CD14-positive monocyte (primary cell): ENCODE measurements at regions not wholly inside any gene's neighbourhood (a gene's known extent, or its start where the extent isn't known, plus 50 kb on each side); places are given as distances from the start of the nearest gene placed in this dataset.

Experiments used
- DNase-seq, 3 donors: peaks; one replicate each; pipeline ENCODE4 v3.0.0-alpha.2; 2011 to 2022
- H2AFZ ChIP-seq: 2 replicates; pipeline ENCODE4 v1.6.0; 2012; ENCODE audit warnings: mild to moderate bottlenecking, low read depth, low read length, inconsistent platforms; ENCODE audit not compliant: insufficient read depth, poor library complexity, severe bottlenecking
- H3K27ac ChIP-seq, 2 donors: 1 replicate in 1 of 2; 2 replicates in 1 of 2; pipeline ENCODE4 v1.5.1; 2012 to 2013; ENCODE audit warnings: low read length in 2 of 2, control low read depth in 1 of 2, inconsistent platforms in 1 of 2, low read depth in 1 of 2, mild to moderate bottlenecking in 1 of 2
- H3K27me3 ChIP-seq, 2 donors: one replicate each; pipeline versions ENCODE4 v1.6.0 to v1.6.1; 2011 to 2013; ENCODE audit warnings: low read length in 2 of 2; ENCODE audit not compliant: control insufficient read depth in 2 of 2, insufficient read depth in 2 of 2
- H3K36me3 ChIP-seq, 2 donors: replicated peaks in 1 of 2; 1 replicate in 1 of 2; 2 replicates in 1 of 2; pipeline versions ENCODE4 v1.5.1 to v1.6.1; 2012 to 2013; ENCODE audit warnings: low read length in 2 of 2, control low read depth in 1 of 2, inconsistent platforms in 1 of 2, mild to moderate bottlenecking in 1 of 2; ENCODE audit not compliant: insufficient read depth in 2 of 2, control insufficient read depth in 1 of 2
- H3K4me1 ChIP-seq, 2 donors: 1 replicate in 1 of 2; 2 replicates in 1 of 2; pipeline versions ENCODE4 v1.5.1 to v1.6.1; 2012 to 2013; ENCODE audit warnings: low read length in 2 of 2, control low read depth in 1 of 2, inconsistent platforms in 1 of 2, mild to moderate bottlenecking in 1 of 2, moderate library complexity in 1 of 2; ENCODE audit not compliant: insufficient read depth in 2 of 2, control insufficient read depth in 1 of 2
- H3K4me2 ChIP-seq: replicated peaks from 2 replicates; pipeline ENCODE3; 2012; ENCODE audit warnings: low read length, moderate library complexity, mild to moderate bottlenecking; ENCODE audit not compliant: poor library complexity, severe bottlenecking; ENCODE audit errors: extremely low read depth
- H3K4me3 ChIP-seq, 3 experiments: fragments of 200-600 bp in 1 of 3; sonication (generic) in 1 of 3; replicated peaks in 1 of 3; 1 replicate in 2 of 3; 2 replicates in 1 of 3; pipeline ENCODE4 v1.5.1; 2011 to 2013; ENCODE audit warnings: low read length in 3 of 3, mild to moderate bottlenecking in 3 of 3, control low read depth in 2 of 3, low read depth in 2 of 3, inconsistent platforms in 1 of 3, moderate library complexity in 1 of 3
- H3K79me2 ChIP-seq: 2 replicates; pipeline ENCODE4 v1.6.0; 2012; ENCODE audit warnings: mild to moderate bottlenecking, control low read depth, inconsistent platforms, low read length, moderate library complexity; ENCODE audit not compliant: insufficient read depth
- H3K9ac ChIP-seq: 2 replicates; pipeline ENCODE4 v1.6.0; 2017; ENCODE audit warnings: low read length, mild to moderate bottlenecking; ENCODE audit not compliant: insufficient read depth, poor library complexity, severe bottlenecking
- H3K9me3 ChIP-seq, 2 donors: replicated peaks in 1 of 2; 1 replicate in 1 of 2; 2 replicates in 1 of 2; pipeline versions ENCODE4 v1.5.1 to v1.6.1; 2012 to 2013; ENCODE audit warnings: low read length in 2 of 2, control low read depth in 1 of 2; ENCODE audit not compliant: control insufficient read depth in 1 of 2, insufficient read depth in 1 of 2
- H4K20me1 ChIP-seq: 2 replicates; pipeline ENCODE4 v1.6.0; 2012; ENCODE audit warnings: mild to moderate bottlenecking, low read length, control low read depth, moderate library complexity; ENCODE audit not compliant: insufficient read depth
- H3K27ac Mint-ChIP-seq, 7 donors: one replicate each; pipeline ENCODE4 v1.8.0; 2020; ENCODE audit warnings: mild to moderate bottlenecking in 7 of 7, mixed read lengths in 7 of 7, moderate library complexity in 6 of 7, inconsistent platforms in 2 of 7
- H3K27me3 Mint-ChIP-seq, 3 donors: one replicate each; pipeline ENCODE4 v1.8.0; 2021 to 2022; ENCODE audit warnings: low read depth in 3 of 3, mild to moderate bottlenecking in 3 of 3, mixed read lengths in 3 of 3, moderate library complexity in 3 of 3, inconsistent platforms in 1 of 3
- H3K36me3 Mint-ChIP-seq, 2 donors: one replicate each; pipeline ENCODE4 v1.8.0; 2020; ENCODE audit warnings: mixed read lengths in 2 of 2, inconsistent platforms in 1 of 2, mild to moderate bottlenecking in 1 of 2
- H3K4me1 Mint-ChIP-seq: one replicate; pipeline ENCODE4 v1.8.0; 2020; ENCODE audit warnings: mild to moderate bottlenecking, mixed read lengths
- H3K4me3 Mint-ChIP-seq, 2 donors: one replicate each; pipeline ENCODE4 v1.8.0; 2020; ENCODE audit warnings: mild to moderate bottlenecking in 2 of 2, mixed read lengths in 2 of 2, moderate library complexity in 1 of 2
- H3K9me3 Mint-ChIP-seq, 7 donors: one replicate each; pipeline ENCODE4 v1.8.0; 2020 to 2022; ENCODE audit warnings: mixed read lengths in 7 of 7, mild to moderate bottlenecking in 6 of 7, moderate library complexity in 6 of 7, inconsistent platforms in 2 of 7
- WGBS: methylation state at CpG from one replicate; pipeline ENCODE4 v1.1.5; 2013; ENCODE audit warnings: missing lambda C conversion rate; ENCODE audit not compliant: insufficient coverage; 5-methylcytosine and 5-hydroxymethylcytosine counted together
- intact Hi-C, 2 donors: fragments of 100-400 bp; cut with micrococcal nuclease; formaldehyde crosslinking; loops; one replicate each; pipeline versions ENCODE4 v1.15.0 to v1.15.1; 2023
- TF ChIP-seq, protein P1 (sequence below): fragments of 200-600 bp; IDR thresholded peaks from one replicate; pipeline ENCODE4 v1.8.0; 2022; ENCODE audit warnings: antibody characterized with exemption, mild to moderate bottlenecking

GRCh38 chr16:58797137-58797801 lies 63.2 kb upstream of the GOT2 start:
- H3K4me3 Mint-ChIP-seq, result no peak overlapping the region
- H3K4me3 ChIP-seq, result no peak overlapping the region
- WGBS, result 98% methylated on average over 5 of the region's 9 CpGs
- no peaks in the 10 kb centered on the region for H3K36me3 Mint-ChIP-seq
- H4K20me1 ChIP-seq, result no peaks in the 10 kb centered on the region
- H2AFZ ChIP-seq, result no peak overlapping the region
- H3K9ac ChIP-seq, result no peak overlapping the region
- H3K4me2 ChIP-seq, result no peak overlapping the region
- H3K9me3 ChIP-seq, result peaks cover under 1 to 6% of the 10 kb centered on the region in 2 donors
- H3K9me3 Mint-ChIP-seq, result peaks cover under 1 to 14% (median 3%) of the 10 kb centered on the region in 7 donors
- no peaks in the 10 kb centered on the region for H3K36me3 ChIP-seq
- H3K79me2 ChIP-seq, result no peaks in the 10 kb centered on the region
- H3K27me3 Mint-ChIP-seq, result peaks cover 3 to 4% (median 4%) of the 10 kb centered on the region in 3 donors
- H3K27ac ChIP-seq, result no peak overlapping the region
- TF ChIP-seq, protein P1, sequence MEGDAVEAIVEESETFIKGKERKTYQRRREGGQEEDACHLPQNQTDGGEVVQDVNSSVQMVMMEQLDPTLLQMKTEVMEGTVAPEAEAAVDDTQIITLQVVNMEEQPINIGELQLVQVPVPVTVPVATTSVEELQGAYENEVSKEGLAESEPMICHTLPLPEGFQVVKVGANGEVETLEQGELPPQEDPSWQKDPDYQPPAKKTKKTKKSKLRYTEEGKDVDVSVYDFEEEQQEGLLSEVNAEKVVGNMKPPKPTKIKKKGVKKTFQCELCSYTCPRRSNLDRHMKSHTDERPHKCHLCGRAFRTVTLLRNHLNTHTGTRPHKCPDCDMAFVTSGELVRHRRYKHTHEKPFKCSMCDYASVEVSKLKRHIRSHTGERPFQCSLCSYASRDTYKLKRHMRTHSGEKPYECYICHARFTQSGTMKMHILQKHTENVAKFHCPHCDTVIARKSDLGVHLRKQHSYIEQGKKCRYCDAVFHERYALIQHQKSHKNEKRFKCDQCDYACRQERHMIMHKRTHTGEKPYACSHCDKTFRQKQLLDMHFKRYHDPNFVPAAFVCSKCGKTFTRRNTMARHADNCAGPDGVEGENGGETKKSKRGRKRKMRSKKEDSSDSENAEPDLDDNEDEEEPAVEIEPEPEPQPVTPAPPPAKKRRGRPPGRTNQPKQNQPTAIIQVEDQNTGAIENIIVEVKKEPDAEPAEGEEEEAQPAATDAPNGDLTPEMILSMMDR, result no peak
- intact Hi-C loops, result no loop called here
- H3K4me1 ChIP-seq, result peaks cover 0 to 4% of the 10 kb centered on the region in 2 donors
- H3K27me3 ChIP-seq, result no peaks in the 10 kb centered on the region
- no peak overlapping the region for H3K27ac Mint-ChIP-seq
- no peak for DNase-seq
- H3K4me1 Mint-ChIP-seq, result peaks cover 4% of the 10 kb centered on the region

DNA sequence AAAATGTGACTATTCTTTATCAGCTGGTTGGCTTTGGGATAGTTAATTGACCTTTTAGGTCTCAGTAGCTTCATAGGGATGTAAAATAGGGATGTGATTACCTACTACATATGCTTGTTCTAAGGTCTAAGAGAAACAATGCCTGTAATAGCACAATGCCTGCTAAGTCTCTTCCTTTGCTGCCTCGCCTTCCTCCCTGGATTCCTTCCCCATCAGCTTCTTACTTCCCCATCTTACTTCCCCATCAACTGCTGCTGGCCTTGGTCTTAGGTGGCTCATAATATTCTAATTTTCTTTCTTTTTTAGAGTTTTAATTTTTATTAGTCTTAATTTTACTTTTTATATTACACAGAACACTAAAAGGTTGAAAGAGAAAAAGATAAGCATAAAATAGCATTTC lies 59.2 kb upstream of the GOT2 start:
- Histone ChIP-seq H3K9me3 (no peaks in the 10 kb centered on the region), H3K36me3 (no peaks in the 10 kb centered on the region), H3K4me1 (peaks cover 0 to 4% of the 10 kb centered on the region in 2 donors), H3K27me3 (no peaks in the 10 kb centered on the region), H4K20me1 (no peaks in the 10 kb centered on the region), H2AFZ (no peak overlapping the region), H3K4me2 (no peak overlapping the region), H3K9ac (no peak overlapping the region), H3K79me2 (no peaks in the 10 kb centered on the region), H3K4me3 (no peak overlapping the region), H3K27ac (no peak overlapping the region)
- peaks cover 4% of the 10 kb centered on the region for H3K4me1 Mint-ChIP-seq
- H3K4me3 Mint-ChIP-seq, result no peak overlapping the region
- peaks cover 0 to 5% (median 3%) of the 10 kb centered on the region in 3 donors for H3K27me3 Mint-ChIP-seq
- intact Hi-C loops, result no loop called here
- DNase-seq, result peak in 2 of 3 donors; percentile 11 to 16
- peak overlapping the region in 1 of 7 donors; percentile 11 for H3K27ac Mint-ChIP-seq
- H3K36me3 Mint-ChIP-seq, result no peaks in the 10 kb centered on the region
- H3K9me3 Mint-ChIP-seq, result peaks cover 0 to 2% (median 0%) of the 10 kb centered on the region in 7 donors
- WGBS, result no CpG with 5 or more reads among the region's 1 CpG
- TF ChIP-seq, protein P1, result no peak
